ENCODE measurements at regions not wholly inside any gene's neighbourhood (a gene's known extent, or its start where the extent isn't known, plus 50 kb on each side); places are given as distances from the start of the nearest gene placed in this dataset.
"Not testable (repeated sequence)": the region's sequence is repeated elsewhere in the genome, so short reads cannot be mapped to it uniquely, and the experiment has no call there.

DNA sequence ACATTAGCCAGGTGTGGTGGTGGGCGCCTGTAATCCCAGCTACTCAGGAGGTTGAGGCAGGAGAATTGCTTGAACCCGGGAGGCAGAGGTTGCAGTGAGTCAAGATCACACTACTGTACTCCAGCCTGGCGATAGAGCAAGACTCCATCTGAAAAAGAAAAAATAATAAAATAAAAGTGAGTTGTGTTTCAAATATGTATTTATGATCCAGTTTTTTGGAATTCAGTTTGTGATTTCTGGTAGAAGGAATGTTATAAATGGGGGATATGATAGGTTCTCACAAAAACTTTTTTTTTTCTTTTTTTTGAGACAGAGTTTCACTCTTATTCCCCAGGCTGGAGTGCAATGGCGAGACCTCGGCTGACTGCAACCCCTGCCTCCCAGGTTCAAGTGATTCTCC is 502.2 kb downstream of the SPATA31D1 start:
- TF ChIP-seq, protein P1, sequence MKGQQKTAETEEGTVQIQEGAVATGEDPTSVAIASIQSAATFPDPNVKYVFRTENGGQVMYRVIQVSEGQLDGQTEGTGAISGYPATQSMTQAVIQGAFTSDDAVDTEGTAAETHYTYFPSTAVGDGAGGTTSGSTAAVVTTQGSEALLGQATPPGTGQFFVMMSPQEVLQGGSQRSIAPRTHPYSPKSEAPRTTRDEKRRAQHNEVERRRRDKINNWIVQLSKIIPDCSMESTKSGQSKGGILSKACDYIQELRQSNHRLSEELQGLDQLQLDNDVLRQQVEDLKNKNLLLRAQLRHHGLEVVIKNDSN (CRISPR knock-in tag; IDR thresholded peaks at IDR 0.05): not testable (repeated sequence)
- not testable (repeated sequence) for TF ChIP-seq KLF1 (tag; IDR thresholded peaks at IDR 0.05); EP300 (IDR thresholded peaks at IDR 0.05; ENCODE audit: low read length)
- TF ChIP-seq, protein P2, sequence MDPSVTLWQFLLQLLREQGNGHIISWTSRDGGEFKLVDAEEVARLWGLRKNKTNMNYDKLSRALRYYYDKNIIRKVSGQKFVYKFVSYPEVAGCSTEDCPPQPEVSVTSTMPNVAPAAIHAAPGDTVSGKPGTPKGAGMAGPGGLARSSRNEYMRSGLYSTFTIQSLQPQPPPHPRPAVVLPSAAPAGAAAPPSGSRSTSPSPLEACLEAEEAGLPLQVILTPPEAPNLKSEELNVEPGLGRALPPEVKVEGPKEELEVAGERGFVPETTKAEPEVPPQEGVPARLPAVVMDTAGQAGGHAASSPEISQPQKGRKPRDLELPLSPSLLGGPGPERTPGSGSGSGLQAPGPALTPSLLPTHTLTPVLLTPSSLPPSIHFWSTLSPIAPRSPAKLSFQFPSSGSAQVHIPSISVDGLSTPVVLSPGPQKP (CRISPR knock-in tag; IDR thresholded peaks at IDR 0.05): not testable (repeated sequence)
- TF ChIP-seq, protein P3, sequence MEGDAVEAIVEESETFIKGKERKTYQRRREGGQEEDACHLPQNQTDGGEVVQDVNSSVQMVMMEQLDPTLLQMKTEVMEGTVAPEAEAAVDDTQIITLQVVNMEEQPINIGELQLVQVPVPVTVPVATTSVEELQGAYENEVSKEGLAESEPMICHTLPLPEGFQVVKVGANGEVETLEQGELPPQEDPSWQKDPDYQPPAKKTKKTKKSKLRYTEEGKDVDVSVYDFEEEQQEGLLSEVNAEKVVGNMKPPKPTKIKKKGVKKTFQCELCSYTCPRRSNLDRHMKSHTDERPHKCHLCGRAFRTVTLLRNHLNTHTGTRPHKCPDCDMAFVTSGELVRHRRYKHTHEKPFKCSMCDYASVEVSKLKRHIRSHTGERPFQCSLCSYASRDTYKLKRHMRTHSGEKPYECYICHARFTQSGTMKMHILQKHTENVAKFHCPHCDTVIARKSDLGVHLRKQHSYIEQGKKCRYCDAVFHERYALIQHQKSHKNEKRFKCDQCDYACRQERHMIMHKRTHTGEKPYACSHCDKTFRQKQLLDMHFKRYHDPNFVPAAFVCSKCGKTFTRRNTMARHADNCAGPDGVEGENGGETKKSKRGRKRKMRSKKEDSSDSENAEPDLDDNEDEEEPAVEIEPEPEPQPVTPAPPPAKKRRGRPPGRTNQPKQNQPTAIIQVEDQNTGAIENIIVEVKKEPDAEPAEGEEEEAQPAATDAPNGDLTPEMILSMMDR (IDR thresholded peaks at IDR 0.05 in 2 of 3, conservative IDR thresholded peaks at IDR 0.05 in 1 of 3; ENCODE audit: insufficient read depth in 2 of 3, low read depth in 1 of 3, low read length in 3 of 3): not testable (repeated sequence)
- TF ChIP-seq, protein P4, sequence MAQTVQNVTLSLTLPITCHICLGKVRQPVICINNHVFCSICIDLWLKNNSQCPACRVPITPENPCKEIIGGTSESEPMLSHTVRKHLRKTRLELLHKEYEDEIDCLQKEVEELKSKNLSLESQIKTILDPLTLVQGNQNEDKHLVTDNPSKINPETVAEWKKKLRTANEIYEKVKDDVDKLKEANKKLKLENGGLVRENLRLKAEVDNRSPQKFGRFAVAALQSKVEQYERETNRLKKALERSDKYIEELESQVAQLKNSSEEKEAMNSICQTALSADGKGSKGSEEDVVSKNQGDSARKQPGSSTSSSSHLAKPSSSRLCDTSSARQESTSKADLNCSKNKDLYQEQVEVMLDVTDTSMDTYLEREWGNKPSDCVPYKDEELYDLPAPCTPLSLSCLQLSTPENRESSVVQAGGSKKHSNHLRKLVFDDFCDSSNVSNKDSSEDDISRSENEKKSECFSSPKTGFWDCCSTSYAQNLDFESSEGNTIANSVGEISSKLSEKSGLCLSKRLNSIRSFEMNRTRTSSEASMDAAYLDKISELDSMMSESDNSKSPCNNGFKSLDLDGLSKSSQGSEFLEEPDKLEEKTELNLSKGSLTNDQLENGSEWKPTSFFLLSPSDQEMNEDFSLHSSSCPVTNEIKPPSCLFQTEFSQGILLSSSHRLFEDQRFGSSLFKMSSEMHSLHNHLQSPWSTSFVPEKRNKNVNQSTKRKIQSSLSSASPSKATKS (CRISPR knock-in tag; IDR thresholded peaks at IDR 0.05): not testable (repeated sequence)

Measured in K562 (cell line).